ENCODE measurements at regions not wholly inside any gene's neighbourhood (a gene's known extent, or its start where the extent isn't known, plus 50 kb on each side); places are given as distances from the start of the nearest gene placed in this dataset.

DNA sequence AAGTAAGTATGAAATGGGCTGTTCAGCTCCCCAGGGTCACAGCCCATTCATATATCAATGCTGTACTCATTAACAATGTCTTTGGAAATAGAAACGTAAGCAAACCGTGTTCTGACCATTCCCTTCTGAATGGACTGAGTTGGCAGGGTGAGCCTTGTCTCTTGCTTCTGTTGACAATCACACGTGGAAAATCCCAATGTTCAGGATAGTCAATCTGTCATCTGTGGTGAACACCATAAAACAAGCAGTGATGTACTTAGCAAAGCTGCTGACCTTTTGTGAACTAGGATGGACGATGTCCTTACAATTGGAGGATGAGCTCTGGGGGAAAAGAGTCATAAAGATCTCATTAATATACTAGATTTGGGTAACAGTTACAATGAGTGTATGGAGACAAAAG is 109.6 kb upstream of the PAQR3 start:
- Mint-ChIP-seq H3K36me3 (ENCODE audit: low read depth) (no peaks in the 10 kb centered on the region), H3K4me3 (no peak overlapping the region), H3K9me3 (no peaks in the 10 kb centered on the region), H3K4me1 (peaks cover 18% of the 10 kb centered on the region), H3K27ac (ENCODE audit: unreplicated experiment) (no peak overlapping the region), H3K27me3 (ENCODE audit: low read depth) (peaks cover 5% of the 10 kb centered on the region)
- TF ChIP-seq, protein P1, sequence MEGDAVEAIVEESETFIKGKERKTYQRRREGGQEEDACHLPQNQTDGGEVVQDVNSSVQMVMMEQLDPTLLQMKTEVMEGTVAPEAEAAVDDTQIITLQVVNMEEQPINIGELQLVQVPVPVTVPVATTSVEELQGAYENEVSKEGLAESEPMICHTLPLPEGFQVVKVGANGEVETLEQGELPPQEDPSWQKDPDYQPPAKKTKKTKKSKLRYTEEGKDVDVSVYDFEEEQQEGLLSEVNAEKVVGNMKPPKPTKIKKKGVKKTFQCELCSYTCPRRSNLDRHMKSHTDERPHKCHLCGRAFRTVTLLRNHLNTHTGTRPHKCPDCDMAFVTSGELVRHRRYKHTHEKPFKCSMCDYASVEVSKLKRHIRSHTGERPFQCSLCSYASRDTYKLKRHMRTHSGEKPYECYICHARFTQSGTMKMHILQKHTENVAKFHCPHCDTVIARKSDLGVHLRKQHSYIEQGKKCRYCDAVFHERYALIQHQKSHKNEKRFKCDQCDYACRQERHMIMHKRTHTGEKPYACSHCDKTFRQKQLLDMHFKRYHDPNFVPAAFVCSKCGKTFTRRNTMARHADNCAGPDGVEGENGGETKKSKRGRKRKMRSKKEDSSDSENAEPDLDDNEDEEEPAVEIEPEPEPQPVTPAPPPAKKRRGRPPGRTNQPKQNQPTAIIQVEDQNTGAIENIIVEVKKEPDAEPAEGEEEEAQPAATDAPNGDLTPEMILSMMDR (conservative IDR thresholded peaks at IDR 0.05): no peak
- DNase-seq (ENCODE audit: low read depth, low spot score): no peak

DNA sequence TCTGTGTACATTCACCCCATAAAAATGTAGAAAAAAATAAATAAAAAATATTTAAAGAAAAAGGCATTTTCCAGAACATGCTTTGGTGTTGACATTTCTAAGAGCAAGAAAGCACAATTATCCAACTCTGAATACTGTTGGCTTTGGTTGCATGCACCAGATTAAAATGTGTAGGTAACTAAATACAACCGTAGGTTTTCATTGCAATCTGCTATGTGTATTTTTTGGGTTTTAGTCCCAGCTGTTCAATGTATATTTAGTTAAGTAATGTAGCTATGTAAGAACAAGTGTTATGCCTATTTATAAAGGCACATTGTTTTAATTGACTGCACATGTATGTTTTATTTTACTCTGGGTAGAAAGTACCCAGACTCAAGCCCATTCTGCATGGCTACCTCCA is 108.1 kb upstream of the PAQR3 start:
- no peak for DNase-seq (ENCODE audit: low read depth, low spot score)
- no peak overlapping the region for H3K4me3 Mint-ChIP-seq
- peaks cover 25% of the 10 kb centered on the region for H3K4me1 Mint-ChIP-seq
- H3K36me3 Mint-ChIP-seq (ENCODE audit: low read depth): no peaks in the 10 kb centered on the region
- H3K9me3 Mint-ChIP-seq: no peaks in the 10 kb centered on the region
- peaks cover 2% of the 10 kb centered on the region for H3K27me3 Mint-ChIP-seq (ENCODE audit: low read depth)
- no peak overlapping the region for H3K27ac Mint-ChIP-seq (ENCODE audit: unreplicated experiment)
- TF ChIP-seq, protein P1 (conservative IDR thresholded peaks at IDR 0.05): no peak

DNA sequence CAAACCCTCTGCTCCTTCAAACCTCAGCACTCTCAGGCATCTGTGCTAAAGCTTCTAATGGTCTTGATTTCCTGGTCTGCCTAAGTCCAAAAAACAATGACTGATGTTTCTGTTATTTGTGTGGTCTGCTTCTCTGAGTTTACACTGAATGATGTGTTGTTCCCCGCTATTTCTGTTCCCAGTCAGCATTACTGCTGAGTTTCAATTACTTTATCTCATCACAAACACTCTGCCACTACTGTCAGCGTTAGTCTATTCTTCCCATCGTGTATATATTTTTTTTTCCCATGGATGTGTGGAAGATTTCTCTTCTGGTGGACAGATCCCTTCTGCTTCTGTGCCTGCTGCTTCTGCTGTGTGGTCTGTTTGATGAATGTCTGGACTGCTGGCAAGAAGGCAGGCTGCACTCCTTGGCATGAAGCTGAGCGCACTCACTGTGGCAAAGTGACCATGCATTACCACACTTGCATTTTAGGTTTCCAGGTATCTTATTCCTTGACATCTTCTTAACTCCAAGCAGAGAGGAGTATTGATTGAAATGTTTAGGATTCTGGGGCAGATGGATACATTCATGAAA is 106.9 kb upstream of the PAQR3 start:
- H3K4me1 Mint-ChIP-seq: peaks cover 25% of the 10 kb centered on the region
- H3K27ac Mint-ChIP-seq (ENCODE audit: unreplicated experiment): no peak overlapping the region
- no peak overlapping the region for H3K4me3 Mint-ChIP-seq

DNA sequence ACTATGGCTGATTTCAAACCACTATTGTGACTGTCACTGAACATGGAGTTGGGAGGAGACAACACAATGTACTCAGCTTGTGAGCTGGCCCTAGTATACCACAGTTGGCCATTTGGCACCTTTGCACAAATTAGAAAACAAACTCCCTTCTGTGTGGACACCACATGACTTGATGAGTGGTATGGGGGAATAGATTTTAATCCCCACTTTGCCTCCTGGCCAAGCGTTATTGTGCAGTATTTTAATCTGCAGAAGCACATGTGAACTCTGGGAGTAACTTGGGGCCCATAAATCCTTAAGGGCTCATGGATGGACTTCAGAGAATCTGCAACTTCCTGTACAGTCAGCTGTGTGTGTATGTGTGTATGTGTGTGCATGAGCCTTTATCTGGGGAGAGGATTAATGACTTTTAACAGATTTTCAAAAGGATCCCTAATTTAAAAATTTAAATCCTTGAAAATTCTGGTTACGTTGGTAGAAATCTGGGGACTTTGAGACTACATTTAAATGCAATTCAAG is 105.0 kb upstream of the PAQR3 start:
- no peak overlapping the region for H3K4me3 Mint-ChIP-seq
- no peak overlapping the region for H3K27ac Mint-ChIP-seq (ENCODE audit: unreplicated experiment)
- H3K4me1 Mint-ChIP-seq: peaks cover 18% of the 10 kb centered on the region
- DNase-seq (ENCODE audit: low read depth, low spot score): no peak
- no peaks in the 10 kb centered on the region for H3K36me3 Mint-ChIP-seq (ENCODE audit: low read depth)
- no peaks in the 10 kb centered on the region for H3K27me3 Mint-ChIP-seq (ENCODE audit: low read depth)
- H3K9me3 Mint-ChIP-seq: no peaks in the 10 kb centered on the region
- TF ChIP-seq, protein P1 (conservative IDR thresholded peaks at IDR 0.05): no peak

More for the DNA sequence above, 106.9 kb upstream of the PAQR3 start:
- TF ChIP-seq, protein P1 (conservative IDR thresholded peaks at IDR 0.05): no peak
- no peaks in the 10 kb centered on the region for H3K36me3 Mint-ChIP-seq (ENCODE audit: low read depth)
- no peaks in the 10 kb centered on the region for H3K9me3 Mint-ChIP-seq
- DNase-seq (ENCODE audit: low read depth, low spot score): no peak
- peaks cover 2% of the 10 kb centered on the region for H3K27me3 Mint-ChIP-seq (ENCODE audit: low read depth)

DNA sequence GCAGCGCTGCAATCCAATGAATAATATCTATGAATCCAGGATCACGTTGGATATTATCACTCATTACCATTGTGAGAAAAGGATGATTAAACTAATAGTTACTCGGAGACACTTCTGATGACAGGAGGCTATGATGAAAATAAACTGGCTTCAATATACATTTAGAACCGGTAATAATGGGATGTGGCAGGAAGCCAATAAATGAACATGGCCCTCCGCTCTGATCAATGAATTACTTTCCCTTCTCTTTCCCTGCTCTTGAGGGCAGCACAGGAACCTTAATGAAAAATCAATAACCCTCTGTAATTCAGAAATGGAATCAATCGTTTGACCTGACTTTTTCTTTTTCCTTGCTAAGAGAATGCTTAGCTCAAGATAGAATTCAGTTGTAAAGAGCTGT is 103.9 kb upstream of the PAQR3 start:
- Mint-ChIP-seq H3K27ac (ENCODE audit: unreplicated experiment) (no peak overlapping the region), H3K27me3 (ENCODE audit: low read depth) (no peaks in the 10 kb centered on the region), H3K4me1 (peaks cover 15% of the 10 kb centered on the region), H3K9me3 (no peaks in the 10 kb centered on the region), H3K4me3 (no peak overlapping the region), H3K36me3 (ENCODE audit: low read depth) (no peaks in the 10 kb centered on the region)
- TF ChIP-seq, protein P1 (conservative IDR thresholded peaks at IDR 0.05): no peak
- DNase-seq (ENCODE audit: low read depth, low spot score): no peak

All from neural crest cell (in vitro differentiated cells).